Esophagus squamous epithelium (tissue), 4 donors: ENCODE measurements at regions not wholly inside any gene's neighbourhood (a gene's known extent, or its start where the extent isn't known, plus 50 kb on each side); places are given as distances from the start of the nearest gene placed in this dataset.

Experiments used
- CTCF ChIP-seq, 6 experiments: fragments of 450-650 bp in 4 of 6; fragments of 200-600 bp in 2 of 6; sonication (generic) in 2 of 6; IDR thresholded peaks; one replicate each; pipeline ENCODE4 v1.5.1; 2016 to 2019; ENCODE audit warnings: antibody characterized with exemption in 6 of 6, mild to moderate bottlenecking in 4 of 6, moderate library complexity in 4 of 6
- POLR2A ChIP-seq, 4 donors: fragments of 450-650 bp; IDR thresholded peaks; one replicate each; pipeline ENCODE4 v1.6.1; 2017; ENCODE audit warnings: antibody characterized with exemption in 4 of 4, mild to moderate bottlenecking in 4 of 4, moderate library complexity in 3 of 4

GRCh38 chr4:24405341-24405740 lies 179.0 kb downstream of the DHX15 start:
- TF ChIP-seq CTCF (IDR thresholded peaks at IDR 0.05) (no peak), POLR2A (IDR thresholded peaks at IDR 0.05) (no peak)
